ENCODE measurements at regions not wholly inside any gene's neighbourhood (a gene's known extent, or its start where the extent isn't known, plus 50 kb on each side); places are given as distances from the start of the nearest gene placed in this dataset.
A peak's percentile ranks its signal among the peaks of the same experiment; 100 is the strongest.
"Not testable (repeated sequence)": the region's sequence is repeated elsewhere in the genome, so short reads cannot be mapped to it uniquely, and the experiment has no call there.

- not testable (repeated sequence) for DNase-seq
Observed at GRCh38 chr14:106477600-106477999, 951.2 kb downstream of the TMEM121 start.

- DNase-seq, result not testable (repeated sequence)
Observed at GRCh38 chr14:106480287-106480686, 953.9 kb downstream of the TMEM121 start.

GRCh38 chr14:106482213-106482612 is 955.8 kb downstream of the TMEM121 start:
- DNase-seq, result not testable (repeated sequence)

- DNase-seq, result no peak
Observed at GRCh38 chr14:106487600-106487999, 961.2 kb downstream of the TMEM121 start.

- DNase-seq, result no peak
Observed at GRCh38 chr14:106488291-106488690, 961.9 kb downstream of the TMEM121 start.

- no peak for DNase-seq
Observed at GRCh38 chr14:106489112-106489881, 962.9 kb downstream of the TMEM121 start.

- no peak for DNase-seq
Observed at GRCh38 chr14:106490442-106490841, 964.1 kb downstream of the TMEM121 start.

- DNase-seq, result no peak
Observed at GRCh38 chr14:106491851-106492250, 965.5 kb downstream of the TMEM121 start.

- DNase-seq, result no peak
Observed at GRCh38 chr14:106493962-106494823, 967.8 kb downstream of the TMEM121 start.

GRCh38 chr14:106500571-106500970 is 974.2 kb downstream of the TMEM121 start:
- DNase-seq, result no peak

GRCh38 chr14:106501898-106502297 is 975.5 kb downstream of the TMEM121 start:
- no peak for DNase-seq

GRCh38 chr14:106505366-106505765 is 979.0 kb downstream of the TMEM121 start:
- DNase-seq, result no peak

GRCh38 chr14:106506881-106507305 is 980.5 kb downstream of the TMEM121 start:
- peak; percentile 32 to 57 for DNase-seq

GRCh38 chr14:106507354-106507753 is 981.0 kb downstream of the TMEM121 start:
- peak in 1 of 2 donors; percentile 31 for DNase-seq

GRCh38 chr14:106508216-106508615 is 981.8 kb downstream of the TMEM121 start:
- DNase-seq, result no peak

GRCh38 chr14:106509176-106509575 is 982.8 kb downstream of the TMEM121 start:
- no peak for DNase-seq

- DNase-seq, result no peak
Observed at GRCh38 chr14:106509807-106510206, 983.4 kb downstream of the TMEM121 start.

- peak; percentile 54 to 63 for DNase-seq
Observed at GRCh38 chr14:106511006-106511799, 984.8 kb downstream of the TMEM121 start.

- no peak for DNase-seq
Observed at GRCh38 chr14:106511800-106512198, 985.4 kb downstream of the TMEM121 start.

GRCh38 chr14:106513302-106513701 is 986.9 kb downstream of the TMEM121 start:
- no peak for DNase-seq

- peak; percentile 80 to 83 for DNase-seq
Observed at GRCh38 chr14:106518054-106518943, 991.9 kb downstream of the TMEM121 start.

GRCh38 chr14:106522118-106522517 is 995.7 kb downstream of the TMEM121 start:
- DNase-seq, result not testable (repeated sequence)

Data from CD4-positive, alpha-beta T cell treated with Interleukin-1 beta for 1 hour (primary cell).